LNCaP clone FGC (cell line): ENCODE measurements at regions not wholly inside any gene's neighbourhood (a gene's known extent, or its start where the extent isn't known, plus 50 kb on each side); places are given as distances from the start of the nearest gene placed in this dataset.
"Not testable (repeated sequence)": the region's sequence is repeated elsewhere in the genome, so short reads cannot be mapped to it uniquely, and the experiment has no call there.

ENCODE experiments used
- DNase-seq: peaks from one replicate; pipeline ENCODE4 v3.0.0-alpha.2; 2011; ENCODE audit warnings: low read depth
- H3K4me3 ChIP-seq: 2 replicates; pipeline ENCODE4 v1.5.1; 2011; ENCODE audit warnings: mild to moderate bottlenecking, low read depth, low read length, control low read depth
- CTCF ChIP-seq: IDR thresholded peaks from 2 replicates; pipeline ENCODE4 v1.5.1; 2012; ENCODE audit warnings: mild to moderate bottlenecking; ENCODE audit not compliant: control insufficient read depth, insufficient read depth; ENCODE audit errors: extremely low read depth

GRCh38 chr3:61371123-61371522 is 119.9 kb upstream of the FHIT start:
- no peak for DNase-seq
- TF ChIP-seq CTCF = peak; percentile 60
- H3K4me3 ChIP-seq = no peak overlapping the region

- DNase-seq = no peak
- no peak overlapping the region for H3K4me3 ChIP-seq
- TF ChIP-seq CTCF = no peak
Measured at GRCh38 chr3:61372723-61373122, 121.5 kb upstream of the FHIT start.

- H3K4me3 ChIP-seq = no peak overlapping the region
- no peak for DNase-seq
- TF ChIP-seq CTCF = no peak
Measured at GRCh38 chr3:61378311-61378710, 127.1 kb upstream of the FHIT start.

GRCh38 chr3:61381745-61382392 is 130.6 kb upstream of the FHIT start:
- DNase-seq = peak; percentile 21
- H3K4me3 ChIP-seq = no peak overlapping the region
- peak; percentile 91 for TF ChIP-seq CTCF

- no peak overlapping the region for H3K4me3 ChIP-seq
- no peak for TF ChIP-seq CTCF
- DNase-seq = no peak
Measured at GRCh38 chr3:61387817-61388216, 136.6 kb upstream of the FHIT start.

GRCh38 chr3:61393480-61393947 is 142.3 kb upstream of the FHIT start:
- DNase-seq, H3K4me3 ChIP-seq: not testable (repeated sequence)

GRCh38 chr3:61401359-61401758 is 150.1 kb upstream of the FHIT start:
- no peak for DNase-seq
- no peak overlapping the region for H3K4me3 ChIP-seq
- no peak for TF ChIP-seq CTCF
